WTC11 (cell line): ENCODE measurements at regions not wholly inside any gene's neighbourhood (a gene's known extent, or its start where the extent isn't known, plus 50 kb on each side); places are given as distances from the start of the nearest gene placed in this dataset.

Source experiments
- ELF4 ChIP-seq: sonication (generic); formaldehyde crosslinking; IDR thresholded peaks from 2 replicates; pipeline ENCODE4 v1.8.1; 2022; ENCODE audit warnings: low read depth, mild to moderate bottlenecking, moderate library complexity, missing genetic modification reagents
- TF ChIP-seq, protein P1 (sequence below): sonication (generic); formaldehyde crosslinking; IDR thresholded peaks from 2 replicates; pipeline ENCODE4 v1.8.1; 2022; ENCODE audit warnings: low read depth, mild to moderate bottlenecking, moderate library complexity, missing genetic modification reagents, borderline replicate concordance
- TF ChIP-seq, protein P2 (sequence below): fragments of 200-600 bp; IDR thresholded peaks from 2 replicates; pipeline ENCODE4 v1.8.0; 2022; ENCODE audit warnings: antibody characterized with exemption

DNA sequence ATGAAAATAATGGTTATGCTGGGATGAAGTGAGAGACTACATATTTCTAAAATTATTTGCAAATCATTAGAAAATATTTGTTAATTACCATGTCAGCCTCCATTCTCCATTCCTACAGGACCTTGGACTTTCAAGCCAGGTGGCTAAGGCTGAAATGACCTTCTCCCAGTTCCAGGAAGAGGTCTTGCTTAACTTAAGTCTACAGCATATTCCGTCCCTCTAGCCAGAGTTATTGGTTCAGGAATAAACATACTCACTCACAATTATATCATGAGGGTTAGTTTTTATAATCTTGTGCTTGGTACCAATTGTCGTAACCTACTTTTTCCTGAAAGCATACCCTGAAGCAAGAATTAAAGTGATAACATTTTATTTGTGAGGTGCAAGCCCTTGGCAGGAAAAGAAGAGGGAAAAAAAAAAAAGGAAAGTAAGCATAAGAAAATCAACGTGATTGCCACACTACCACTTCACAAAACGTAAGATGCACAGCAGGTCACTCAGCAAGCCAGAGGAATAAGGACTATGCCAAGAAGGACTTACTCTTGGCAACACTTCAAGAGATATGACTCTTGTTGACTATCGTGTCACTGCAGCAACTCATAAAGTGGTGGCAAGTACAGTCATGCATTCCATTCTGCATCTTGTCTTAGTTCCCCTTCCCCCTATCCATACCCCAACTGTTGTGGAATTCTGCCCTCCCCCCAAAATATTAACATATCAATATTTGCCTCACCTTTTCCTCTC is 479.1 kb downstream of the MBD2 start:
- TF ChIP-seq, protein P1, sequence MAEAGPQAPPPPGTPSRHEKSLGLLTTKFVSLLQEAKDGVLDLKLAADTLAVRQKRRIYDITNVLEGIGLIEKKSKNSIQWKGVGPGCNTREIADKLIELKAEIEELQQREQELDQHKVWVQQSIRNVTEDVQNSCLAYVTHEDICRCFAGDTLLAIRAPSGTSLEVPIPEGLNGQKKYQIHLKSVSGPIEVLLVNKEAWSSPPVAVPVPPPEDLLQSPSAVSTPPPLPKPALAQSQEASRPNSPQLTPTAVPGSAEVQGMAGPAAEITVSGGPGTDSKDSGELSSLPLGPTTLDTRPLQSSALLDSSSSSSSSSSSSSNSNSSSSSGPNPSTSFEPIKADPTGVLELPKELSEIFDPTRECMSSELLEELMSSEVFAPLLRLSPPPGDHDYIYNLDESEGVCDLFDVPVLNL (CRISPR knock-in tag), result no peak
- TF ChIP-seq ELF4 (CRISPR knock-in tag), result no peak
- TF ChIP-seq, protein P2, sequence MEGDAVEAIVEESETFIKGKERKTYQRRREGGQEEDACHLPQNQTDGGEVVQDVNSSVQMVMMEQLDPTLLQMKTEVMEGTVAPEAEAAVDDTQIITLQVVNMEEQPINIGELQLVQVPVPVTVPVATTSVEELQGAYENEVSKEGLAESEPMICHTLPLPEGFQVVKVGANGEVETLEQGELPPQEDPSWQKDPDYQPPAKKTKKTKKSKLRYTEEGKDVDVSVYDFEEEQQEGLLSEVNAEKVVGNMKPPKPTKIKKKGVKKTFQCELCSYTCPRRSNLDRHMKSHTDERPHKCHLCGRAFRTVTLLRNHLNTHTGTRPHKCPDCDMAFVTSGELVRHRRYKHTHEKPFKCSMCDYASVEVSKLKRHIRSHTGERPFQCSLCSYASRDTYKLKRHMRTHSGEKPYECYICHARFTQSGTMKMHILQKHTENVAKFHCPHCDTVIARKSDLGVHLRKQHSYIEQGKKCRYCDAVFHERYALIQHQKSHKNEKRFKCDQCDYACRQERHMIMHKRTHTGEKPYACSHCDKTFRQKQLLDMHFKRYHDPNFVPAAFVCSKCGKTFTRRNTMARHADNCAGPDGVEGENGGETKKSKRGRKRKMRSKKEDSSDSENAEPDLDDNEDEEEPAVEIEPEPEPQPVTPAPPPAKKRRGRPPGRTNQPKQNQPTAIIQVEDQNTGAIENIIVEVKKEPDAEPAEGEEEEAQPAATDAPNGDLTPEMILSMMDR, result no peak
